Activated CD8-positive, alpha-beta memory T cell treated with anti-CD3 and anti-CD28 coated beads, Interleukin-2, amount 50 U/mL, for 1 hour (primary cell): ENCODE measurements at regions not wholly inside any gene's neighbourhood (a gene's known extent, or its start where the extent isn't known, plus 50 kb on each side); places are given as distances from the start of the nearest gene placed in this dataset.

Experiments used
- DNase-seq: peaks from one replicate; pipeline ENCODE4 v3.0.0-alpha.2; 2020; ENCODE audit errors: extremely low read depth

- no peak for DNase-seq
These were observed 227.4 kb downstream of the MAN2A1 start for GRCh38 chr5:109917154-109917546.

GRCh38 chr5:109917966-109918365 is 228.2 kb downstream of the MAN2A1 start:
- DNase-seq: no peak

GRCh38 chr5:109920736-109921135 is 231.0 kb downstream of the MAN2A1 start:
- DNase-seq: no peak

- DNase-seq: peak; percentile 23
These were observed 232.1 kb downstream of the MAN2A1 start for GRCh38 chr5:109921735-109922380.

- no peak for DNase-seq
These were observed 232.8 kb downstream of the MAN2A1 start for GRCh38 chr5:109922381-109922995.

- no peak for DNase-seq
These were observed 233.5 kb downstream of the MAN2A1 start for GRCh38 chr5:109923205-109923604.

- no peak for DNase-seq
These were observed 234.7 kb downstream of the MAN2A1 start for GRCh38 chr5:109924237-109925107.

GRCh38 chr5:109927639-109928038 is 237.9 kb downstream of the MAN2A1 start:
- no peak for DNase-seq

- no peak for DNase-seq
These were observed 238.3 kb downstream of the MAN2A1 start for GRCh38 chr5:109928046-109928445.

GRCh38 chr5:109928811-109929210 is 239.1 kb downstream of the MAN2A1 start:
- no peak for DNase-seq

GRCh38 chr5:109929376-109929775 is 239.6 kb downstream of the MAN2A1 start:
- DNase-seq: no peak

- no peak for DNase-seq
These were observed 240.2 kb downstream of the MAN2A1 start for GRCh38 chr5:109929911-109930310.

GRCh38 chr5:109931049-109931780 is 241.5 kb downstream of the MAN2A1 start:
- DNase-seq: no peak

GRCh38 chr5:109935833-109936490 is 246.2 kb downstream of the MAN2A1 start:
- DNase-seq: no peak

GRCh38 chr5:109936996-109937395 is 247.3 kb downstream of the MAN2A1 start:
- no peak for DNase-seq

GRCh38 chr5:109937951-109938350 is 248.2 kb downstream of the MAN2A1 start:
- no peak for DNase-seq

- DNase-seq: no peak
These were observed 248.7 kb downstream of the MAN2A1 start for GRCh38 chr5:109938453-109938852.

- no peak for DNase-seq
These were observed 249.5 kb downstream of the MAN2A1 start for GRCh38 chr5:109939116-109939682.

- no peak for DNase-seq
These were observed 252.9 kb downstream of the MAN2A1 start for GRCh38 chr5:109942646-109943045.

GRCh38 chr5:109943701-109944235 is 254.0 kb downstream of the MAN2A1 start:
- no peak for DNase-seq

- DNase-seq: no peak
These were observed 254.7 kb downstream of the MAN2A1 start for GRCh38 chr5:109944461-109944860.
